Astrocyte (in vitro differentiated cells and primary cell): ENCODE measurements at regions not wholly inside any gene's neighbourhood (a gene's known extent, or its start where the extent isn't known, plus 50 kb on each side); places are given as distances from the start of the nearest gene placed in this dataset.

Source experiments
- DNase-seq: peaks from one replicate; pipeline ENCODE4 v3.0.0-alpha.2; 2010; ENCODE audit warnings: low read depth
- FAIRE-seq: peaks from 2 replicates; lab custom pipeline; 2011; peaks lifted over from hg19 to GRCh38; lab: Jason Lieb, UNC
- H2AFZ ChIP-seq: 2 replicates; pipeline ENCODE4 v1.6.0; 2012; ENCODE audit warnings: low read depth, low read length, inconsistent platforms
- H3K27ac ChIP-seq: 2 replicates; pipeline ENCODE4 v1.5.1; 2011; ENCODE audit warnings: low read depth, low read length, inconsistent platforms
- H3K27me3 ChIP-seq: 2 replicates; pipeline ENCODE4 v1.6.0; 2011; ENCODE audit warnings: low read length, inconsistent platforms; ENCODE audit not compliant: insufficient read depth
- H3K36me3 ChIP-seq: 2 replicates; pipeline ENCODE4 v1.5.1; 2011; ENCODE audit warnings: low read length, inconsistent platforms; ENCODE audit not compliant: insufficient read depth
- H3K4me1 ChIP-seq: 2 replicates; pipeline ENCODE4 v1.5.1; 2011; ENCODE audit warnings: low read length, inconsistent platforms; ENCODE audit not compliant: insufficient read depth
- H3K4me2 ChIP-seq: 2 replicates; pipeline ENCODE4 v1.6.0; 2012; ENCODE audit warnings: low read length, inconsistent platforms
- H3K4me3 ChIP-seq: 2 replicates; pipeline ENCODE4 v1.5.1; 2011; ENCODE audit warnings: low read depth, mild to moderate bottlenecking, low read length, inconsistent platforms; ENCODE audit not compliant: insufficient read depth
- H3K79me2 ChIP-seq: 2 replicates; pipeline ENCODE4 v1.6.0; 2012; ENCODE audit warnings: mild to moderate bottlenecking, low read length, inconsistent platforms; ENCODE audit not compliant: insufficient read depth
- H3K9ac ChIP-seq: 2 replicates; pipeline ENCODE4 v1.6.0; 2012; ENCODE audit warnings: mild to moderate bottlenecking, low read length, inconsistent platforms
- H3K9me3 ChIP-seq: 2 replicates; pipeline ENCODE4 v1.5.1; 2012; ENCODE audit warnings: low read depth, mild to moderate bottlenecking, low read length, inconsistent platforms; ENCODE audit not compliant: insufficient read depth
- H4K20me1 ChIP-seq: 2 replicates; pipeline ENCODE4 v1.6.0; 2012; ENCODE audit warnings: low read length, inconsistent platforms; ENCODE audit not compliant: insufficient read depth
- H3K27ac Mint-ChIP-seq: one replicate; pipeline ENCODE4 v1.8.0; 2021; ENCODE audit warnings: mild to moderate bottlenecking, mixed read lengths; ENCODE audit not compliant: unreplicated experiment
- H3K27me3 Mint-ChIP-seq: one replicate; pipeline ENCODE4 v1.8.0; 2021; ENCODE audit warnings: low read depth, mixed read lengths; ENCODE audit not compliant: unreplicated experiment
- H3K36me3 Mint-ChIP-seq: one replicate; pipeline ENCODE4 v1.8.0; 2021; ENCODE audit warnings: low read depth, mixed read lengths; ENCODE audit not compliant: unreplicated experiment
- H3K4me1 Mint-ChIP-seq: one replicate; pipeline ENCODE4 v1.8.0; 2021; ENCODE audit warnings: low read depth, mixed read lengths; ENCODE audit not compliant: unreplicated experiment
- H3K4me3 Mint-ChIP-seq: one replicate; pipeline ENCODE4 v1.8.0; 2021; ENCODE audit warnings: mild to moderate bottlenecking, moderate library complexity, mixed read lengths; ENCODE audit not compliant: unreplicated experiment
- H3K9me3 Mint-ChIP-seq: one replicate; pipeline ENCODE4 v1.8.0; 2021; ENCODE audit warnings: mild to moderate bottlenecking, mixed read lengths; ENCODE audit not compliant: unreplicated experiment
- EZH2 ChIP-seq: IDR thresholded peaks from 2 replicates; pipeline ENCODE4 v1.6.1; 2012; ENCODE audit warnings: mild to moderate bottlenecking, low read length, inconsistent platforms; ENCODE audit not compliant: insufficient read depth
- TF ChIP-seq, protein P1 (sequence below): IDR thresholded peaks from 2 replicates; pipeline ENCODE4 v1.5.1; 2011; ENCODE audit warnings: low read depth, mild to moderate bottlenecking, inconsistent platforms, low read length, moderate library complexity; ENCODE audit not compliant: insufficient read depth

DNA sequence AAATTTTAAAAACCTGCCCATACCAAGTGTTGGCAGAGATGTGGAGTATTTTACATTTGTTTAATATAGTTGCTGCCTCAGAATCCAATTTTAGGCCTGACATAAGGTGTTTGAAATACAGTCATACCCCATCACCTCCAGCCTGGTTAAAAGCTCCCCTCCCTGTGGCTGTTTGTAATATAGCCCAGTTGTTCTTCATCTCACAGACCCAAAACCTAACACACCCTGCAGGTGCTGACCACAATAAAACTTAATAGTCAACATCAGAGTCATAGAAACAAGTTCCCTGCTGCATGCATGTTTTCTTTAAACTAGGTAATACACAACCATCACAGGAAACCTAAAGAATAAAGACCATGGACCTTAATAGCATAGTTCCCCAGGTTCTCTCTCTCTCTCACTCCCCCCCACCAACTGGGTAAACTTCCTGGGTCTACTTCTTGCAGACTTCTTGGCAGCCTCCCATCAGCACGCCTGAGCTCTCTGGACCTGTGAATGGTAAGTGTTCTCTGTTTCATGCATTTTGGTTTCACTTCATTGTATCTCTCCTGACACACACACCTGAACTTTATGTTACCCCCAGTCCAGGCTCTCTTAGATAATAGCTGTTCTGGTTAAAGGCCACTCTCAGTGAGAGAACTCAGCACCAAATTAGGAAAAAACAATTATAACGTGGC is 1369.9 kb downstream of the EFNB2 start:
- no peak overlapping the region for H3K4me3 ChIP-seq
- H3K27me3 ChIP-seq, result no peaks in the 10 kb centered on the region
- H3K9me3 ChIP-seq, result no peaks in the 10 kb centered on the region
- Mint-ChIP-seq H3K9me3 (no peaks in the 10 kb centered on the region), H3K27me3 (peaks cover 2% of the 10 kb centered on the region), H3K4me3 (no peak overlapping the region), H3K4me1 (no peaks in the 10 kb centered on the region), H3K36me3 (no peaks in the 10 kb centered on the region), H3K27ac (no peak overlapping the region)
- H3K27ac ChIP-seq, result no peak overlapping the region
- DNase-seq (no peak), FAIRE-seq (no peak)
- no peaks in the 10 kb centered on the region for H3K4me1 ChIP-seq
- TF ChIP-seq, protein P1, sequence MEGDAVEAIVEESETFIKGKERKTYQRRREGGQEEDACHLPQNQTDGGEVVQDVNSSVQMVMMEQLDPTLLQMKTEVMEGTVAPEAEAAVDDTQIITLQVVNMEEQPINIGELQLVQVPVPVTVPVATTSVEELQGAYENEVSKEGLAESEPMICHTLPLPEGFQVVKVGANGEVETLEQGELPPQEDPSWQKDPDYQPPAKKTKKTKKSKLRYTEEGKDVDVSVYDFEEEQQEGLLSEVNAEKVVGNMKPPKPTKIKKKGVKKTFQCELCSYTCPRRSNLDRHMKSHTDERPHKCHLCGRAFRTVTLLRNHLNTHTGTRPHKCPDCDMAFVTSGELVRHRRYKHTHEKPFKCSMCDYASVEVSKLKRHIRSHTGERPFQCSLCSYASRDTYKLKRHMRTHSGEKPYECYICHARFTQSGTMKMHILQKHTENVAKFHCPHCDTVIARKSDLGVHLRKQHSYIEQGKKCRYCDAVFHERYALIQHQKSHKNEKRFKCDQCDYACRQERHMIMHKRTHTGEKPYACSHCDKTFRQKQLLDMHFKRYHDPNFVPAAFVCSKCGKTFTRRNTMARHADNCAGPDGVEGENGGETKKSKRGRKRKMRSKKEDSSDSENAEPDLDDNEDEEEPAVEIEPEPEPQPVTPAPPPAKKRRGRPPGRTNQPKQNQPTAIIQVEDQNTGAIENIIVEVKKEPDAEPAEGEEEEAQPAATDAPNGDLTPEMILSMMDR, result no peak
- no peak for TF ChIP-seq EZH2
- H3K36me3 ChIP-seq, result no peaks in the 10 kb centered on the region
- no peak overlapping the region for H3K4me2 ChIP-seq
- no peak overlapping the region for H2AFZ ChIP-seq
- no peaks in the 10 kb centered on the region for H4K20me1 ChIP-seq
- no peaks in the 10 kb centered on the region for H3K79me2 ChIP-seq
- no peak overlapping the region for H3K9ac ChIP-seq

GRCh38 chr13:105159841-105160240 is 1375.6 kb downstream of the EFNB2 start:
- Histone ChIP-seq H3K27ac (no peak overlapping the region), H4K20me1 (no peaks in the 10 kb centered on the region), H3K79me2 (no peaks in the 10 kb centered on the region), H3K36me3 (no peaks in the 10 kb centered on the region), H2AFZ (no peak overlapping the region), H3K4me2 (no peak overlapping the region), H3K9me3 (no peaks in the 10 kb centered on the region), H3K27me3 (no peaks in the 10 kb centered on the region), H3K9ac (no peak overlapping the region), H3K4me3 (no peak overlapping the region), H3K4me1 (no peaks in the 10 kb centered on the region)
- DNase-seq (no peak), FAIRE-seq (no peak)
- TF ChIP-seq EZH2, result no peak
- TF ChIP-seq, protein P1, result no peak
- Mint-ChIP-seq H3K27me3 (no peaks in the 10 kb centered on the region), H3K36me3 (no peaks in the 10 kb centered on the region), H3K4me3 (no peak overlapping the region), H3K4me1 (no peaks in the 10 kb centered on the region), H3K27ac (no peak overlapping the region), H3K9me3 (no peaks in the 10 kb centered on the region)

- H3K4me1 ChIP-seq, result no peaks in the 10 kb centered on the region
- H3K27me3 ChIP-seq, result no peaks in the 10 kb centered on the region
- Mint-ChIP-seq H3K4me3 (no peak overlapping the region), H3K27ac (no peak overlapping the region), H3K27me3 (no peaks in the 10 kb centered on the region), H3K4me1 (no peaks in the 10 kb centered on the region), H3K9me3 (no peaks in the 10 kb centered on the region), H3K36me3 (no peaks in the 10 kb centered on the region)
- FAIRE-seq (no peak), DNase-seq (no peak)
- H2AFZ ChIP-seq, result no peak overlapping the region
- TF ChIP-seq, protein P1, result no peak
- no peak for TF ChIP-seq EZH2
- no peaks in the 10 kb centered on the region for H3K79me2 ChIP-seq
- no peak overlapping the region for H3K4me2 ChIP-seq
- no peaks in the 10 kb centered on the region for H3K9me3 ChIP-seq
- no peaks in the 10 kb centered on the region for H4K20me1 ChIP-seq
- H3K9ac ChIP-seq, result no peak overlapping the region
- no peak overlapping the region for H3K4me3 ChIP-seq
- no peak overlapping the region for H3K27ac ChIP-seq
- H3K36me3 ChIP-seq, result no peaks in the 10 kb centered on the region
Observed at GRCh38 chr13:105153611-105154010, 1381.9 kb downstream of the EFNB2 start.
